Colonic mucosa (tissue), 4 donors: ENCODE measurements at regions not wholly inside any gene's neighbourhood (a gene's known extent, or its start where the extent isn't known, plus 50 kb on each side); places are given as distances from the start of the nearest gene placed in this dataset.

Experiments
- DNase-seq: peaks from one replicate; pipeline ENCODE4 v3.0.0-alpha.2; 2020
- H3K27ac ChIP-seq: fragments of 200-600 bp; one replicate; pipeline ENCODE4 v1.8.0; 2021
- H3K27me3 ChIP-seq: fragments of 200-600 bp; one replicate; pipeline ENCODE4 v1.8.0; 2021
- H3K36me3 ChIP-seq: fragments of 200-600 bp; one replicate; pipeline ENCODE4 v1.8.0; 2021
- H3K4me1 ChIP-seq: fragments of 200-600 bp; one replicate; pipeline ENCODE4 v1.8.0; 2021; ENCODE audit warnings: mild to moderate bottlenecking
- H3K4me3 ChIP-seq: fragments of 200-600 bp; one replicate; pipeline ENCODE4 v1.8.0; 2021
- H3K9ac ChIP-seq, 2 donors: one replicate each; pipeline ENCODE4 v1.7.0; 2013; ENCODE audit warnings: control low read depth in 2 of 2, low read depth in 2 of 2, low read length in 2 of 2
- H3K9me3 ChIP-seq: fragments of 200-600 bp; one replicate; pipeline ENCODE4 v1.8.0; 2021
- intact Hi-C: fragments of 100-400 bp; cut with DNase I; formaldehyde crosslinking; loops from one replicate; pipeline ENCODE4 v1.14.1; 2022
- TF ChIP-seq, protein P1 (sequence below): fragments of 200-600 bp; IDR thresholded peaks from one replicate; pipeline ENCODE4 v1.8.0; 2022; ENCODE audit warnings: antibody characterized with exemption, mild to moderate bottlenecking
- donor health status: healthy.
- donor health status: DM: no; HTN: no; CAD: no.
- donor health status: DM: no; HTN: no; CAD: no.

DNA sequence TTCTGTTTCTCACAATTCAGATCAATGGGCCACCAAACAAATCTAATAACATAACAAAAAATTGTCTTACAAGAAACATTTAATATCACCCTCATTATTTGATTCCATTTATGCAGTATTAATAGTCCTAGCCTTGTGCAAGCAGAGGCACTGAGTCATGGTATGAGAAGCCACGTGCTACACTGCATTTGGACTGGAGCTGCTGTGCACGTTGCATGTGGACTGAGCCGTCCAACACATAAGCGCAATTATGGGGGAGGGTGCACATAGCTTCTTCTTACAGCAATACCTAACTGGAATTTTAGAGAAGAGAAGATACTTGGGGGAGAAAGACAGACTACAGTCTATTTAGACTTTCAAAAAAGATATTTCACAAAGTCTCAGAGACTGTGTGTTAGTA lies 329.6 kb upstream of the ID2 start:
- Histone ChIP-seq H3K27me3 (no peaks in the 10 kb centered on the region), H3K9ac (no peak overlapping the region), H3K4me1 (no peaks in the 10 kb centered on the region), H3K9me3 (no peaks in the 10 kb centered on the region), H3K4me3 (no peak overlapping the region), H3K36me3 (no peaks in the 10 kb centered on the region), H3K27ac (no peak overlapping the region)
- no peak for DNase-seq
- TF ChIP-seq, protein P1, sequence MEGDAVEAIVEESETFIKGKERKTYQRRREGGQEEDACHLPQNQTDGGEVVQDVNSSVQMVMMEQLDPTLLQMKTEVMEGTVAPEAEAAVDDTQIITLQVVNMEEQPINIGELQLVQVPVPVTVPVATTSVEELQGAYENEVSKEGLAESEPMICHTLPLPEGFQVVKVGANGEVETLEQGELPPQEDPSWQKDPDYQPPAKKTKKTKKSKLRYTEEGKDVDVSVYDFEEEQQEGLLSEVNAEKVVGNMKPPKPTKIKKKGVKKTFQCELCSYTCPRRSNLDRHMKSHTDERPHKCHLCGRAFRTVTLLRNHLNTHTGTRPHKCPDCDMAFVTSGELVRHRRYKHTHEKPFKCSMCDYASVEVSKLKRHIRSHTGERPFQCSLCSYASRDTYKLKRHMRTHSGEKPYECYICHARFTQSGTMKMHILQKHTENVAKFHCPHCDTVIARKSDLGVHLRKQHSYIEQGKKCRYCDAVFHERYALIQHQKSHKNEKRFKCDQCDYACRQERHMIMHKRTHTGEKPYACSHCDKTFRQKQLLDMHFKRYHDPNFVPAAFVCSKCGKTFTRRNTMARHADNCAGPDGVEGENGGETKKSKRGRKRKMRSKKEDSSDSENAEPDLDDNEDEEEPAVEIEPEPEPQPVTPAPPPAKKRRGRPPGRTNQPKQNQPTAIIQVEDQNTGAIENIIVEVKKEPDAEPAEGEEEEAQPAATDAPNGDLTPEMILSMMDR = no peak
- intact Hi-C loops = no loop called here

DNA sequence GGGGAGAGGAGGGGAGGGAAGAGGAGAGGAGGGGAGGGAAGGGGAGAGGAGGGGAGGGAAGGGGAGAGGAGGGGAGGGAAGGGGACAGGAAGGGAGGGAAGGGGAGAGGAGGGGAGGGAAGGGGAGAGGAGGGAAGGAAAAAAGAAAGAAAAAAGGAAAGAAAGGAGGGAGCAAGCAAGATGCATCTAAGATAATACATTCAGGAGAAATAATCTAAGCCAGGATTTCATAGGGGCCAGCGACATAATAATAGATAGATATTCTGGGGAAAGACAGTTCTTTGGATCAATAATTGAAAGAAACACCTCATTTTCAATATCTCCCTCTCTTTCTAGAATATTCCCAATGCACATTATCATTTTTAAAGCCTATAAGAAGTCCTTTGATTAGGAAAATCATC lies 328.9 kb upstream of the ID2 start:
- Histone ChIP-seq H3K9me3 (no peaks in the 10 kb centered on the region), H3K9ac (no peak overlapping the region), H3K4me1 (no peaks in the 10 kb centered on the region), H3K36me3 (no peaks in the 10 kb centered on the region), H3K4me3 (no peak overlapping the region), H3K27ac (no peak overlapping the region), H3K27me3 (no peaks in the 10 kb centered on the region)
- intact Hi-C loops = no loop called here
- TF ChIP-seq, protein P1 = no peak
- DNase-seq = no peak

DNA sequence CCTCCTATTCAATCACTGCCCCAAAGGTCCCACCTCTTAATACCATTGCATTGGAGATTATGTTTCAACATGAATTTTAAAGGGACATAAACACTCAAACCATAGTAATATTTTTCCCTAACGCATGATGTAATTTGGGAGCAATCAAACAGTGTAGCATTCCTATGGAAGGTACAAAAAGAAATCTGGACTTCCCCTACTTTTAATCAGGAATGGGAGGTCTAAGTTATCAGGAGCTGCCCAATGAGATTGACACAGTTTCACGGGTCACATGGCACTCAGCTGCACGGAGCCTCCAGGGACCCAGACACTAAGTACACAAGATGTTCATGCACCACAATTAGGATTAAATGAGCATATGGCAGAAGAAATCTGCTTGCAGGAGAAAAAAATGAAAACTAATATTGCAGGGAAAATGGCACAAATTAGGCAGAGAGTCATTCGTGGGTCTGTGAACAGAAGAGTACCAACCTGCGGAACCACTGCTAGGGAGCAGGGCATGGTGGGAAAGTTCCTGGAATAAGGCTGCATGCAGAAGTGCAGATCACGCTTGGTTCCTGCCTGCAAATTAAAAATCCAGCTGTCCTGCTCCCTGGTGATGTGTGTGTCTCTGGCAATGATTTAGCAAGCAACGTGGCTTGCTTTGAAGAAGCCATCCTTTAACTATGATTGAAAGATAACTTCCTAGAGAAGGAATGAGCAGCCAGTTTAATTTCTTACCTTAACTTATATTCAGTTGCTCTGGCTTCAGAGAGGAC lies 326.6 kb upstream of the ID2 start:
- DNase-seq = no peak
- Histone ChIP-seq H3K27me3 (no peaks in the 10 kb centered on the region), H3K9me3 (no peaks in the 10 kb centered on the region), H3K9ac (no peak overlapping the region), H3K36me3 (no peaks in the 10 kb centered on the region), H3K27ac (no peak overlapping the region), H3K4me3 (no peak overlapping the region), H3K4me1 (no peaks in the 10 kb centered on the region)
- TF ChIP-seq, protein P1 = no peak
- intact Hi-C loops = no loop called here

DNA sequence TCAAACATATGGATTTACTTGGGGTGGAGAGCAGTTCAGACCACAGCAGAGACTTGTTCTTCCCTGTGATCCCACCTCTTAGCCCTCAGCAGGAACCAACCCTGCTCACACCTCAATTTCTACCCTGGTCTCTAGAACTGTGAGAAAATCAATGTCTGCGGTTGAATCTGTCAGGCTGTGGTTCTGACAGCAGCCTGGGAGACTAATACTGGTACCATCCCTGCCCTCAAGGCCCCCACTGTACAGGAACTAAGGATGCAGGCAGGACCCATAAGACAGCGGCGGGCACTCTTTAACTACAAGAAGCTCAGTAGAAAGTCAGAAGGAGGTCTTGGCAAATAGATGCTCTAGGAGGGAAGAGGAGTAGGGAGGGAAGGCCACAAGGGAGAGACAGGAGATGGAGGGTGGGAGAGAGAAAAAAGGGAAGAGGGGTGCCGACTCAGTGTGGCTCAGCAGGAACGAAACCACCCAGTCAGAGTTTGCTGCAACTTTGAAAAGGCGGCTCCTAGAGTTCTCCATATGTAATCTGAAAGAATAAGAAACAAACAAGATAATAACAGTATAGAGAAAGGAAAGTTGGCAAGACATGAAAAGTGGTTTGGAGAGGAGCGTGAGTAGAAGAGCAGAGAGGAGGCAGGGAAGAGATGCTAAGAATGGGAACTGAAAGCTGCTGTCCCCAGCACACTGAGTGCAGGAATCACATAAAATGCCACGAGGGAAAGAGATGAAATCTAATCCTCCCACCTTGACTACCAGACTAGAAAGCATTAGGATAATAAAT lies 323.9 kb upstream of the ID2 start:
- Histone ChIP-seq H3K4me1 (no peaks in the 10 kb centered on the region), H3K27me3 (no peaks in the 10 kb centered on the region), H3K9me3 (no peaks in the 10 kb centered on the region), H3K36me3 (no peaks in the 10 kb centered on the region), H3K27ac (no peak overlapping the region), H3K4me3 (no peak overlapping the region), H3K9ac (no peak overlapping the region)
- no peak for DNase-seq
- TF ChIP-seq, protein P1 = no peak
- intact Hi-C loops = no loop called here

DNA sequence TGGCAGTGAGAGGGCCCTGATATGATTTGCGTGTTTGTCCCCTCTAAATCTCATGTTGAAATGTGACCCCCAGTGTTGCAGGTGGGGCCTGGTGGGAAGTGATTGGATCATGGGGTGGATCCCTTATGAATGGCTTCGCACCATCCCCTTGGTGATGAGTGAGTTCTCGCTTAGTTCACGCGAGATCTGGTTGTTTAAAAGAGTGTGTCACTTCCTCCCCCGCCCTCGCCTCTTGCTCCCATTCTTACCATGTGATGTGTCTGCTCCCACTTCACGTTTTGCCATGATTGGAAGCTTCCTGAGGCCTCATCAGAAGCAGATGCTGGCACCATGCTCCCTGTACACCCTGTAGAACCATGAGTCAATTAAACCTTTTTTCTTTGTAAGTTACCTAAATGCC lies 319.9 kb upstream of the ID2 start:
- TF ChIP-seq, protein P1 = no peak
- H3K9ac ChIP-seq = no peak overlapping the region
- no peak for DNase-seq

More for the DNA sequence above, 319.9 kb upstream of the ID2 start:
- Histone ChIP-seq H3K9me3 (no peaks in the 10 kb centered on the region), H3K27me3 (no peaks in the 10 kb centered on the region), H3K36me3 (no peaks in the 10 kb centered on the region), H3K4me1 (no peaks in the 10 kb centered on the region), H3K4me3 (no peak overlapping the region), H3K27ac (no peak overlapping the region)
- intact Hi-C loops = no loop called here
